ENCODE measurements at regions not wholly inside any gene's neighbourhood (a gene's known extent, or its start where the extent isn't known, plus 50 kb on each side); places are given as distances from the start of the nearest gene placed in this dataset.

DNA sequence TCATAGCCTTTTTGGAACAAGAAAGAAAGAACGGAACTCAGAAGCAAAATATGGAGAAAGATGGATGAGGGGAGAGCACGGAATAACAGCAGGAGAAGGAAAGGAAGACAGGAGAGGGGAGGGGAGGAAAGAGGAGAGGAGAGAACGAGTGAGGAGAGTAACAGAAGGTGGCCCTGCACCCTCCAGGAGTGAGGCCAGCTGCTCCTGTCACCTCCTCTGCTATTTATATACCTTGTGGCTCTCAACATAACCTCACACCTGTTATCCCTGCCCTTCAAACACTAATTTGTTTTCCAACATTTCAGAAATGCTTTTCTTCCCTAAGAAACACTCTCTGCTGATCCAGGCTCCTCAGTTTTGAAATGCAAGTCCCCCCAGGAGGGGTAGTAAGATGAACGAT is 53.4 kb upstream of the ATP2B2 start:
- no peak overlapping the region for H3K4me2 ChIP-seq (ENCODE audit: control insufficient read depth, extremely low read depth, insufficient read depth, low read depth, low read length)
- H3K9me3 ChIP-seq (ENCODE audit: control insufficient read depth, low read depth, low read length) = no peaks in the 10 kb centered on the region
- no peak overlapping the region for H2AFZ ChIP-seq (ENCODE audit: control insufficient read depth, low read length)
- no peaks in the 10 kb centered on the region for H3K36me3 ChIP-seq (ENCODE audit: control insufficient read depth in 2 of 2, extremely low read depth in 1 of 2, insufficient read depth in 2 of 2, low read length in 2 of 2)
- dilution Hi-C loops (cut with MboI; ENCODE audit: extremely low pct_ligation_motif_present, low sequenced_read_pairs) = no loop called here
- H3K9me1 ChIP-seq (ENCODE audit: control insufficient read depth, extremely low read depth, insufficient read depth, low read length) = no peaks in the 10 kb centered on the region
- no peak overlapping the region for H3K4me3 ChIP-seq (ENCODE audit: control insufficient read depth in 2 of 3, extremely low read depth in 1 of 3, insufficient read depth in 2 of 3, low read depth in 1 of 3, low read length in 3 of 3)
- TF ChIP-seq EZH2 (IDR thresholded peaks at IDR 0.05; ENCODE audit: low read length) = no peak
- TF ChIP-seq, protein P1, sequence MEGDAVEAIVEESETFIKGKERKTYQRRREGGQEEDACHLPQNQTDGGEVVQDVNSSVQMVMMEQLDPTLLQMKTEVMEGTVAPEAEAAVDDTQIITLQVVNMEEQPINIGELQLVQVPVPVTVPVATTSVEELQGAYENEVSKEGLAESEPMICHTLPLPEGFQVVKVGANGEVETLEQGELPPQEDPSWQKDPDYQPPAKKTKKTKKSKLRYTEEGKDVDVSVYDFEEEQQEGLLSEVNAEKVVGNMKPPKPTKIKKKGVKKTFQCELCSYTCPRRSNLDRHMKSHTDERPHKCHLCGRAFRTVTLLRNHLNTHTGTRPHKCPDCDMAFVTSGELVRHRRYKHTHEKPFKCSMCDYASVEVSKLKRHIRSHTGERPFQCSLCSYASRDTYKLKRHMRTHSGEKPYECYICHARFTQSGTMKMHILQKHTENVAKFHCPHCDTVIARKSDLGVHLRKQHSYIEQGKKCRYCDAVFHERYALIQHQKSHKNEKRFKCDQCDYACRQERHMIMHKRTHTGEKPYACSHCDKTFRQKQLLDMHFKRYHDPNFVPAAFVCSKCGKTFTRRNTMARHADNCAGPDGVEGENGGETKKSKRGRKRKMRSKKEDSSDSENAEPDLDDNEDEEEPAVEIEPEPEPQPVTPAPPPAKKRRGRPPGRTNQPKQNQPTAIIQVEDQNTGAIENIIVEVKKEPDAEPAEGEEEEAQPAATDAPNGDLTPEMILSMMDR (optimal IDR thresholded peaks at IDR 0.05 in 1 of 3, IDR thresholded peaks at IDR 0.05 in 1 of 3, conservative IDR thresholded peaks at IDR 0.05 in 1 of 3; ENCODE audit: extremely low read depth in 1 of 3, insufficient read depth in 2 of 3, low read length in 3 of 3) = no peak
- no peaks in the 10 kb centered on the region for H3K4me1 ChIP-seq (ENCODE audit: control insufficient read depth, extremely low read depth, insufficient read depth, low read length)
- H3K9ac ChIP-seq (ENCODE audit: control insufficient read depth, extremely low read depth, insufficient read depth, low read length) = no peak overlapping the region
- FAIRE-seq = no peak
- H3K79me2 ChIP-seq (ENCODE audit: control insufficient read depth, insufficient read depth, low read length) = no peaks in the 10 kb centered on the region
- peaks cover 32% of the 10 kb centered on the region for H3K27me3 ChIP-seq (ENCODE audit: control insufficient read depth, extremely low read depth, insufficient read depth, low read length)
- no peaks in the 10 kb centered on the region for H4K20me1 ChIP-seq (ENCODE audit: control insufficient read depth, extremely low read depth, insufficient read depth, low read length)
- DNase-seq (ENCODE audit: low read depth, low spot score) = no peak
- no peak overlapping the region for H3K27ac ChIP-seq (ENCODE audit: control insufficient read depth, insufficient read depth, low read length)

- H3K27ac ChIP-seq (ENCODE audit: control insufficient read depth, insufficient read depth, low read length) = no peak overlapping the region
- H3K27me3 ChIP-seq (ENCODE audit: control insufficient read depth, extremely low read depth, insufficient read depth, low read length) = peaks cover 42% of the 10 kb centered on the region
- H3K9me3 ChIP-seq (ENCODE audit: control insufficient read depth, low read depth, low read length) = no peaks in the 10 kb centered on the region
- no peaks in the 10 kb centered on the region for H3K4me1 ChIP-seq (ENCODE audit: control insufficient read depth, extremely low read depth, insufficient read depth, low read length)
- TF ChIP-seq EZH2 (IDR thresholded peaks at IDR 0.05; ENCODE audit: low read length) = no peak
- TF ChIP-seq, protein P1 (optimal IDR thresholded peaks at IDR 0.05 in 1 of 3, IDR thresholded peaks at IDR 0.05 in 1 of 3, conservative IDR thresholded peaks at IDR 0.05 in 1 of 3; ENCODE audit: extremely low read depth in 1 of 3, insufficient read depth in 2 of 3, low read length in 3 of 3) = no peak
- H3K79me2 ChIP-seq (ENCODE audit: control insufficient read depth, insufficient read depth, low read length) = no peaks in the 10 kb centered on the region
- dilution Hi-C loops (cut with MboI; ENCODE audit: extremely low pct_ligation_motif_present, low sequenced_read_pairs) = no loop called here
- no peaks in the 10 kb centered on the region for H4K20me1 ChIP-seq (ENCODE audit: control insufficient read depth, extremely low read depth, insufficient read depth, low read length)
- H3K36me3 ChIP-seq (ENCODE audit: control insufficient read depth in 2 of 2, extremely low read depth in 1 of 2, insufficient read depth in 2 of 2, low read length in 2 of 2) = no peaks in the 10 kb centered on the region
- no peaks in the 10 kb centered on the region for H3K9me1 ChIP-seq (ENCODE audit: control insufficient read depth, extremely low read depth, insufficient read depth, low read length)
- no peak overlapping the region for H2AFZ ChIP-seq (ENCODE audit: control insufficient read depth, low read length)
- FAIRE-seq = no peak
- H3K9ac ChIP-seq (ENCODE audit: control insufficient read depth, extremely low read depth, insufficient read depth, low read length) = no peak overlapping the region
- no peak overlapping the region for H3K4me3 ChIP-seq (ENCODE audit: control insufficient read depth in 2 of 3, extremely low read depth in 1 of 3, insufficient read depth in 2 of 3, low read depth in 1 of 3, low read length in 3 of 3)
- DNase-seq (ENCODE audit: low read depth, low spot score) = no peak
- H3K4me2 ChIP-seq (ENCODE audit: control insufficient read depth, extremely low read depth, insufficient read depth, low read depth, low read length) = no peak overlapping the region
Observed at GRCh38 chr3:10560060-10560861, 54.9 kb upstream of the ATP2B2 start.

Measured in keratinocyte (primary cell).